ENCODE measurements at regions not wholly inside any gene's neighbourhood (a gene's known extent, or its start where the extent isn't known, plus 50 kb on each side); places are given as distances from the start of the nearest gene placed in this dataset.

DNA sequence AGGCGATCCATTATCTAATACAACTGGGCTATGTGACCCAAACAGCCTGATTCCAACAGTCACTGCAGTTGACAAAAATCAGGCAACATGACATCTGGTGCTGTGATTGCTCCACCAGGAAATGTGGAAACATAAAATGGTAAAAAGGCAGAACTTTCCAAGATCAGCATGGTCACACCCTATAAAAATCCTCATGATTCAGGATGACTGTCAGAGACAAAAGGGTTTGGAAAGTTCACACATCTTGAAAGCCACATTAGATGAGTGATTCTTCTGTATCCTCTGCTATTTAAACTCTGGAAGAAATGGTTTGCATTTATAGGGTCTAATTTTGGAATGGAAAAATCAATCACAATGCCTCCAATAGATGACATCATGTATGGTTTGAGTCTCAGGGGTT, 662.6 kb upstream of the IGFBP3 start (continued):
- TF ChIP-seq, protein P1, sequence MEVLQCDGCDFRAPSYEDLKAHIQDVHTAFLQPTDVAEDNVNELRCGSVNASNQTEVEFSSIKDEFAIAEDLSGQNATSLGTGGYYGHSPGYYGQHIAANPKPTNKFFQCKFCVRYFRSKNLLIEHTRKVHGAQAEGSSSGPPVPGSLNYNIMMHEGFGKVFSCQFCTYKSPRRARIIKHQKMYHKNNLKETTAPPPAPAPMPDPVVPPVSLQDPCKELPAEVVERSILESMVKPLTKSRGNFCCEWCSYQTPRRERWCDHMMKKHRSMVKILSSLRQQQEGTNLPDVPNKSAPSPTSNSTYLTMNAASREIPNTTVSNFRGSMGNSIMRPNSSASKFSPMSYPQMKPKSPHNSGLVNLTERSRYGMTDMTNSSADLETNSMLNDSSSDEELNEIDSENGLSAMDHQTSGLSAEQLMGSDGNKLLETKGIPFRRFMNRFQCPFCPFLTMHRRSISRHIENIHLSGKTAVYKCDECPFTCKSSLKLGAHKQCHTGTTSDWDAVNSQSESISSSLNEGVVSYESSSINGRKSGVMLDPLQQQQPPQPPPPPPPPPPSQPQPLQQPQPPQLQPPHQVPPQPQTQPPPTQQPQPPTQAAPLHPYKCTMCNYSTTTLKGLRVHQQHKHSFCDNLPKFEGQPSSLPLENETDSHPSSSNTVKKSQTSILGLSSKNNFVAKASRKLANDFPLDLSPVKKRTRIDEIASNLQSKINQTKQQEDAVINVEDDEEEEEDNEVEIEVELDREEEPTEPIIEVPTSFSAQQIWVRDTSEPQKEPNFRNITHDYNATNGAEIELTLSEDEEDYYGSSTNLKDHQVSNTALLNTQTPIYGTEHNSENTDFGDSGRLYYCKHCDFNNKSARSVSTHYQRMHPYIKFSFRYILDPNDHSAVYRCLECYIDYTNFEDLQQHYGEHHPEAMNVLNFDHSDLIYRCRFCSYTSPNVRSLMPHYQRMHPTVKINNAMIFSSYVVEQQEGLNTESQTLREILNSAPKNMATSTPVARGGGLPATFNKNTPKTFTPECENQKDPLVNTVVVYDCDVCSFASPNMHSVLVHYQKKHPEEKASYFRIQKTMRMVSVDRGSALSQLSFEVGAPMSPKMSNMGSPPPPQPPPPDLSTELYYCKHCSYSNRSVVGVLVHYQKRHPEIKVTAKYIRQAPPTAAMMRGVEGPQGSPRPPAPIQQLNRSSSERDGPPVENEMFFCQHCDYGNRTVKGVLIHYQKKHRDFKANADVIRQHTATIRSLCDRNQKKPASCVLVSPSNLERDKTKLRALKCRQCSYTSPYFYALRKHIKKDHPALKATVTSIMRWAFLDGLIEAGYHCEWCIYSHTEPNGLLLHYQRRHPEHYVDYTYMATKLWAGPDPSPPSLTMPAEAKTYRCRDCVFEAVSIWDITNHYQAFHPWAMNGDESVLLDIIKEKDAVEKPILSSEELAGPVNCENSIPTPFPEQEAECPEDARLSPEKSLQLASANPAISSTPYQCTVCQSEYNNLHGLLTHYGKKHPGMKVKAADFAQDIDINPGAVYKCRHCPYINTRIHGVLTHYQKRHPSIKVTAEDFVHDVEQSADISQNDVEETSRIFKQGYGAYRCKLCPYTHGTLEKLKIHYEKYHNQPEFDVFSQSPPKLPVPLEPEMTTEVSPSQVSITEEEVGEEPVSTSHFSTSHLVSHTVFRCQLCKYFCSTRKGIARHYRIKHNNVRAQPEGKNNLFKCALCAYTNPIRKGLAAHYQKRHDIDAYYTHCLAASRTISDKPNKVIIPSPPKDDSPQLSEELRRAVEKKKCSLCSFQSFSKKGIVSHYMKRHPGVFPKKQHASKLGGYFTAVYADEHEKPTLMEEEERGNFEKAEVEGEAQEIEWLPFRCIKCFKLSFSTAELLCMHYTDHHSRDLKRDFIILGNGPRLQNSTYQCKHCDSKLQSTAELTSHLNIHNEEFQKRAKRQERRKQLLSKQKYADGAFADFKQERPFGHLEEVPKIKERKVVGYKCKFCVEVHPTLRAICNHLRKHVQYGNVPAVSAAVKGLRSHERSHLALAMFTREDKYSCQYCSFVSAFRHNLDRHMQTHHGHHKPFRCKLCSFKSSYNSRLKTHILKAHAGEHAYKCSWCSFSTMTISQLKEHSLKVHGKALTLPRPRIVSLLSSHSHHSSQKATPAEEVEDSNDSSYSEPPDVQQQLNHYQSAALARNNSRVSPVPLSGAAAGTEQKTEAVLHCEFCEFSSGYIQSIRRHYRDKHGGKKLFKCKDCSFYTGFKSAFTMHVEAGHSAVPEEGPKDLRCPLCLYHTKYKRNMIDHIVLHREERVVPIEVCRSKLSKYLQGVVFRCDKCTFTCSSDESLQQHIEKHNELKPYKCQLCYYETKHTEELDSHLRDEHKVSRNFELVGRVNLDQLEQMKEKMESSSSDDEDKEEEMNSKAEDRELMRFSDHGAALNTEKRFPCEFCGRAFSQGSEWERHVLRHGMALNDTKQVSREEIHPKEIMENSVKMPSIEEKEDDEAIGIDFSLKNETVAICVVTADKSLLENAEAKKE (CRISPR knock-in tag; IDR thresholded peaks at IDR 0.05), result no peak

DNA sequence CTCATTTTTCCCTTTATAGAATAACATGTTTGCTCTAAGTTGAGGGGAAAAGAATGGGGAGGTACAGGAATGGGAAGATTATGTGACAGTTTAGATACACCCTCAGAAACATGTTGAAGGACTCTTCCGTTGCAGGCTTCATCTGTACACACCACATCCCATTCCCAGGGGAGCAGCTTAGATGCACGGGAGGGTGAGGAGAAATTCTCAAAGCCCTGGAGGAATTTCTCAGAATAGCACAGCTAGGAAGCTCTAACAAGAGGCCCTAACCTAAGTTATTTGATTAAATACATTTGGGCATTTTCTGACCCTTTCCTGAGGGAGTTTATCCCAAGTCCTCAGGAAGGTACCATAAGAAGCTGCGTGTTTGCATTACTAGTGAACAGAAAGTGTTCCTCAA, 660.2 kb upstream of the IGFBP3 start:
- Histone ChIP-seq H3K27ac (ENCODE audit: low read depth) (no peak overlapping the region), H4K20me1 (replicated peaks; ENCODE audit: insufficient read depth) (no peaks in the 10 kb centered on the region), H3K9me2 (ENCODE audit: insufficient read depth) (peaks cover 15% of the 10 kb centered on the region; the same call in 1 of the 2 replicates), H3K4me3 (no peak overlapping the region), H3K36me3 (ENCODE audit: insufficient read depth) (no peaks in the 10 kb centered on the region), H3F3A (replicated peaks; ENCODE audit: low read depth) (no peaks in the 10 kb centered on the region), H3K27me3 (ENCODE audit: insufficient read depth) (no peaks in the 10 kb centered on the region), H3K4me2 (no peak overlapping the region), H3K4me1 (ENCODE audit: insufficient read depth) (no peaks in the 10 kb centered on the region), H3K79me2 (replicated peaks; ENCODE audit: insufficient read depth) (no peaks in the 10 kb centered on the region), H2AFZ (no peak overlapping the region)
- Mint-ChIP-seq H3K27ac (no peak overlapping the region), H3K4me3 (no peak overlapping the region), H3K27me3 (ENCODE audit: insufficient read depth, low read depth, poor library complexity) (no peaks in the 10 kb centered on the region), H3K36me3 (ENCODE audit: low read depth) (no peaks in the 10 kb centered on the region), H3K9me3 (no peaks in the 10 kb centered on the region; the same call in 2 of the 3 replicates), H3K4me1 (no peaks in the 10 kb centered on the region)
- DNase-seq (ENCODE audit: low spot score) (no peak), ATAC-seq (no peak)
- TF ChIP-seq, protein P2, sequence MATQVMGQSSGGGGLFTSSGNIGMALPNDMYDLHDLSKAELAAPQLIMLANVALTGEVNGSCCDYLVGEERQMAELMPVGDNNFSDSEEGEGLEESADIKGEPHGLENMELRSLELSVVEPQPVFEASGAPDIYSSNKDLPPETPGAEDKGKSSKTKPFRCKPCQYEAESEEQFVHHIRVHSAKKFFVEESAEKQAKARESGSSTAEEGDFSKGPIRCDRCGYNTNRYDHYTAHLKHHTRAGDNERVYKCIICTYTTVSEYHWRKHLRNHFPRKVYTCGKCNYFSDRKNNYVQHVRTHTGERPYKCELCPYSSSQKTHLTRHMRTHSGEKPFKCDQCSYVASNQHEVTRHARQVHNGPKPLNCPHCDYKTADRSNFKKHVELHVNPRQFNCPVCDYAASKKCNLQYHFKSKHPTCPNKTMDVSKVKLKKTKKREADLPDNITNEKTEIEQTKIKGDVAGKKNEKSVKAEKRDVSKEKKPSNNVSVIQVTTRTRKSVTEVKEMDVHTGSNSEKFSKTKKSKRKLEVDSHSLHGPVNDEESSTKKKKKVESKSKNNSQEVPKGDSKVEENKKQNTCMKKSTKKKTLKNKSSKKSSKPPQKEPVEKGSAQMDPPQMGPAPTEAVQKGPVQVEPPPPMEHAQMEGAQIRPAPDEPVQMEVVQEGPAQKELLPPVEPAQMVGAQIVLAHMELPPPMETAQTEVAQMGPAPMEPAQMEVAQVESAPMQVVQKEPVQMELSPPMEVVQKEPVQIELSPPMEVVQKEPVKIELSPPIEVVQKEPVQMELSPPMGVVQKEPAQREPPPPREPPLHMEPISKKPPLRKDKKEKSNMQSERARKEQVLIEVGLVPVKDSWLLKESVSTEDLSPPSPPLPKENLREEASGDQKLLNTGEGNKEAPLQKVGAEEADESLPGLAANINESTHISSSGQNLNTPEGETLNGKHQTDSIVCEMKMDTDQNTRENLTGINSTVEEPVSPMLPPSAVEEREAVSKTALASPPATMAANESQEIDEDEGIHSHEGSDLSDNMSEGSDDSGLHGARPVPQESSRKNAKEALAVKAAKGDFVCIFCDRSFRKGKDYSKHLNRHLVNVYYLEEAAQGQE (IDR thresholded peaks at IDR 0.05; ENCODE audit: unreplicated experiment), result no peak
- TF ChIP-seq, protein P1 (CRISPR knock-in tag; IDR thresholded peaks at IDR 0.05), result no peak
- TF ChIP-seq CREB1 (CRISPR knock-in tag; IDR thresholded peaks at IDR 0.05; ENCODE audit: low read depth) (no peak), POLR2AphosphoS5 (IDR thresholded peaks at IDR 0.05; ENCODE audit: low read depth) (no peak), EZH2 (IDR thresholded peaks at IDR 0.05; ENCODE audit: low read depth, unreplicated experiment) (no peak), JUNB (IDR thresholded peaks at IDR 0.05; ENCODE audit: unreplicated experiment) (no peak)
